GM12865 (cell line): ENCODE measurements at regions not wholly inside any gene's neighbourhood (a gene's known extent, or its start where the extent isn't known, plus 50 kb on each side); places are given as distances from the start of the nearest gene placed in this dataset.

Experiments
- DNase-seq: peaks from one replicate; pipeline ENCODE4 v3.0.0; 2010; ENCODE audit warnings: low read depth
- H3K4me3 ChIP-seq: 2 replicates; pipeline ENCODE4 v1.5.1; 2011; ENCODE audit warnings: mild to moderate bottlenecking, low read depth, low read length, control low read depth
- CTCF ChIP-seq: IDR thresholded peaks from 2 replicates; pipeline ENCODE4 v1.5.1; 2011; ENCODE audit warnings: low read length, control low read depth, low read depth, inconsistent platforms; ENCODE audit not compliant: insufficient read depth; ENCODE audit errors: missing control alignments

- no peak overlapping the region for H3K4me3 ChIP-seq
- no peak for DNase-seq
- no peak for TF ChIP-seq CTCF
Measured at GRCh38 chr3:168489301-168489700, 393.6 kb upstream of the GOLIM4 start.

- TF ChIP-seq CTCF: no peak
- DNase-seq: no peak
- H3K4me3 ChIP-seq: no peak overlapping the region
Measured at GRCh38 chr3:168485936-168486335, 390.2 kb upstream of the GOLIM4 start.

DNA sequence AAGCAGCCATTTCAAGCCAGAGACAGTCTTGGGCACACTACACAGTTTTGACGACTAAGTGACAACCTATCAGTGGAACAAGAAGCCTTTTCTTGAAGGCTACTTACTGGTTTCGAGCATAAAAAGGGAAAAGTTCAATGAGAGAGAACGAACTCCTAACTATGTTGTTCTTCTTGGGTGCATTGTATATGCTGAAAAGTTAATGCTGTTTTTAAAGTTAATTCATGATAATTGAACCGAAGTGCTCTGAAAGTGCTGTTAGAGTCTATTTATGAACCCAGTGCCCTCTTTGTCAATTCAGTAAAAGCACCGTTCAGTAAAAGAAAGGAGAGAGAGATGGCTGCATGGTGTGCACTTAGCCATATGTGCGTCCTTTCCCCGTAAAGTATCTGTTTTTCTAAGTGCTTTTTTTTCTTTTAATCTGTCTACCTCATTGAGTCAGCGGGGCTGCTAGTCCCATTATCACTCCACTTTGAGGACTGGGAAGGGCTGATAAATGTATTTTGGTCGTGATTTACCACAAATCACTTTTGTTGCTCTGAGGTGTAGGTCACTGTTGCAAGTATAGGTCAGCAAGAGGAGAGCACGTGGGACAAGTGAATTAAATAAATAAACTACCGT is 380.7 kb upstream of the GOLIM4 start:
- no peak for DNase-seq
- no peak for TF ChIP-seq CTCF
- no peak overlapping the region for H3K4me3 ChIP-seq

GRCh38 chr3:168475704-168476103 is 380.0 kb upstream of the GOLIM4 start:
- no peak for TF ChIP-seq CTCF
- DNase-seq: no peak

GRCh38 chr3:168473334-168473890 is 377.7 kb upstream of the GOLIM4 start:
- H3K4me3 ChIP-seq: no peak overlapping the region
- no peak for DNase-seq
- no peak for TF ChIP-seq CTCF

More at GRCh38 chr3:168475704-168476103, 380.0 kb upstream of the GOLIM4 start:
- no peak overlapping the region for H3K4me3 ChIP-seq

DNA sequence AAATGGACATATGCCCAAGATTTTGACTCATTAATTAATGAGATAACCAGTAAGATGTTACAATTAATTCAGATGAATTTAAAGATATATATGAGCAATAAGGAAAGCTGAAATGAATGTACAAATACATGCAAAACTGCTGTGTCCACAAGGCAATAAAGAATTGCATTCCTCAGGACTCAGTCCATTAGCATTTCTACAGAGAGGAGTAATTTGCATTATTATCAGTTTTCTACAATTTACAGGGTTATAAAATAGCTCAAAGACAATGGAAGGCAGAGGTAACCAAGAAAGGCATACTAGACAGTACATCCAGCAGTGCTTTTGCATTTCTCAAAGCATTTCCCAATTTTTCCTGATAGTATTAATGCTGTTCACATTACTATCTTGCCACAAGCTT is 377.1 kb upstream of the GOLIM4 start:
- no peak for DNase-seq
- TF ChIP-seq CTCF: no peak
- H3K4me3 ChIP-seq: no peak overlapping the region

DNA sequence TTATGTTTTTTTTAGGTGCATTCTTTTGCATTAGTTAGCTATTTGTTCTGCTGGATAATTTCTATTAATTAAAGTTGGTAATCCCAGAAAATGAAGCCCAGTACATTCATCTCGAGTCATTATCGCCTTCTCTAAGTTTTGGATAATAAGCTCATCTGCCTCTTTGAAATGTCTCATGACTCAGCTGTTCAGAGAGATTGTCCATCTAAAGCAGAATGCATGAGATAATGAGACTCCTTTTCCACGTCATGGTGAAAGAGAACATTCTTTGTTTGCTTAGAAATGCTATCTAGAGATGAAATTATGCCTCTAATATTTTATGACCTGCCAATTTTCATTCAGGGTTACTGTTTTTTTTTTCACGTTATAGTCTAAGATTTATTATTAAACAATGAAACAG is 374.7 kb upstream of the GOLIM4 start:
- no peak for TF ChIP-seq CTCF

More for the DNA sequence above, 374.7 kb upstream of the GOLIM4 start:
- no peak overlapping the region for H3K4me3 ChIP-seq
- DNase-seq: no peak
